ENCODE measurements at regions not wholly inside any gene's neighbourhood (a gene's known extent, or its start where the extent isn't known, plus 50 kb on each side); places are given as distances from the start of the nearest gene placed in this dataset.

DNA sequence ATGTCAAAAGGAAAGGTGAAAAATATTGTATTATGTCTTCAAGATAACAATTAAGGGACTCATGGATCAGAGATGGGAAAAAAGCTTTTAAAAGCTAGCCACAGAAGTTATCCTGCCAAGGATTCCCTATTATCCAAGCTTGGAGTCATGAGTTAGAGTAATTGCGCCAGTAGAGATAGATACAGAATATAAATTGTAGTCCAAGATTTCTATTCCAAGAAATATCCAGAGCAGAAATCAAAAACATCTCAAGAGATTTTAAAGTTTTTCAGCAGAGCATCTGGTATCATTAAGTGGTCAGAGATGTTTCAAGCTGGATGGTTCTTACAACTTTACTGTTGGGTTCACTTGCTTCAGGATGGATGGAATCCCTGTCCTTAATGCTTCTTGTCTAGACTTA, 186.7 kb downstream of the PCDH18 start:
- Histone ChIP-seq H2BK12ac (ENCODE audit: low read length in 2 of 2) (no peak overlapping the region), H3K18ac (ENCODE audit: low read depth in 1 of 2, low read length in 2 of 2) (no peak overlapping the region), H2BK15ac (ENCODE audit: low read depth, poor library complexity, severe bottlenecking) (no peak overlapping the region), H3K4me2 (ENCODE audit: low read length, poor library complexity, severe bottlenecking) (no peak overlapping the region), H3K4me1 (ENCODE audit: control insufficient read depth, insufficient read depth, low read depth, low read length) (no peaks in the 10 kb centered on the region), H3K14ac (ENCODE audit: low read length in 2 of 2) (no peak overlapping the region), H3K9me3 (ENCODE audit: control insufficient read depth, low read length) (no peaks in the 10 kb centered on the region), H3K36me3 (ENCODE audit: control insufficient read depth in 1 of 2, insufficient read depth in 2 of 2, low read depth in 1 of 2, low read length in 2 of 2) (no peaks in the 10 kb centered on the region), H3K4me3 (ENCODE audit: insufficient read depth in 1 of 2, low read depth in 1 of 2, low read length in 2 of 2) (no peak overlapping the region), H3K79me1 (replicated peaks; ENCODE audit: low read length, poor library complexity, severe bottlenecking) (no peaks in the 10 kb centered on the region), H2BK120ac (ENCODE audit: low read depth, low read length) (no peak overlapping the region), H4K91ac (ENCODE audit: low read length) (no peak overlapping the region), H2AFZ (ENCODE audit: low read depth, low read length) (no peak overlapping the region), H4K8ac (ENCODE audit: low read length) (no peak overlapping the region), H3K4ac (ENCODE audit: low read depth in 1 of 2, low read length in 2 of 2) (no peak overlapping the region), H2AK5ac (ENCODE audit: low read length, severe bottlenecking) (no peak overlapping the region), H3K23ac (ENCODE audit: low read length in 2 of 2) (no peak overlapping the region), H3K9ac (ENCODE audit: low read length) (peak overlapping the region; percentile 12), H3K27me3 (ENCODE audit: control insufficient read depth in 1 of 2, insufficient read depth in 1 of 2, low read length in 2 of 2) (no peaks in the 10 kb centered on the region), H2BK5ac (ENCODE audit: low read depth, low read length, poor library complexity, severe bottlenecking) (no peak overlapping the region), H3K27ac (ENCODE audit: low read length, poor library complexity, severe bottlenecking) (no peak overlapping the region)
- no peak for DNase-seq
- WGBS, result no CpG with 5 or more reads among the region's 1 CpG

DNA sequence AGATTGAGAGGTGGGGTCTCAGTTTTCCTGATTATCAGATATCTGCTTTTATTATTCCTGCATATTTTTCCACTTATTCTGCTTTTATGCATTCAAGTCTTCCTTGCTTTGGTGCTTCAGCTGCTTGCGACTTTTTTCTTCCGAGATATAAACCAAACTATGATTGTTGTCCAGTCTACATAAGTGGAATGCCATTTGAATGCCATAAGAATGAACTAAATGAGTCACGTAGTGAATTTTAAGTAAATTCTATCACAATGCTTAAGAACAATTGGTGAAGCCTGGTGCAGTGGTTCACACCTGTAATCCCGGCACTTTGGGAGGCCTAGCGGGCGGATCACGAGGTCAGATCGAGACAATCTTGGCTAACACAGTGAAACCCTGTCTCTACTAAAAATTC, 189.1 kb downstream of the PCDH18 start:
- no peak overlapping the region for H2BK5ac ChIP-seq (ENCODE audit: low read depth, low read length, poor library complexity, severe bottlenecking)
- no peak overlapping the region for H3K4me3 ChIP-seq (ENCODE audit: insufficient read depth in 1 of 2, low read depth in 1 of 2, low read length in 2 of 2)
- H2BK15ac ChIP-seq (ENCODE audit: low read depth, poor library complexity, severe bottlenecking), result no peak overlapping the region
- H3K4ac ChIP-seq (ENCODE audit: low read depth in 1 of 2, low read length in 2 of 2), result no peak overlapping the region
- peak overlapping the region in 1 of 2 experiments; percentile 47 for H3K14ac ChIP-seq (ENCODE audit: low read length in 2 of 2)
- H2BK12ac ChIP-seq (ENCODE audit: low read length in 2 of 2), result no peak overlapping the region
- no peak overlapping the region for H2BK120ac ChIP-seq (ENCODE audit: low read depth, low read length)
- no peak overlapping the region for H2AFZ ChIP-seq (ENCODE audit: low read depth, low read length)
- H3K18ac ChIP-seq (ENCODE audit: low read depth in 1 of 2, low read length in 2 of 2), result no peak overlapping the region
- H3K23ac ChIP-seq (ENCODE audit: low read length in 2 of 2), result no peak overlapping the region
- H3K27me3 ChIP-seq (ENCODE audit: control insufficient read depth in 1 of 2, insufficient read depth in 1 of 2, low read length in 2 of 2), result no peaks in the 10 kb centered on the region
- WGBS, result 99% methylated on average over 7 of the region's 8 CpGs
- H3K27ac ChIP-seq (ENCODE audit: low read length, poor library complexity, severe bottlenecking), result no peak overlapping the region
- H4K8ac ChIP-seq (ENCODE audit: low read length), result no peak overlapping the region
- no peaks in the 10 kb centered on the region for H3K4me1 ChIP-seq (ENCODE audit: control insufficient read depth, insufficient read depth, low read depth, low read length)
- no peak for DNase-seq
- no peaks in the 10 kb centered on the region for H3K79me1 ChIP-seq (replicated peaks; ENCODE audit: low read length, poor library complexity, severe bottlenecking)
- no peaks in the 10 kb centered on the region for H3K36me3 ChIP-seq (ENCODE audit: control insufficient read depth in 1 of 2, insufficient read depth in 2 of 2, low read depth in 1 of 2, low read length in 2 of 2)
- H4K91ac ChIP-seq (ENCODE audit: low read length), result no peak overlapping the region
- no peak overlapping the region for H3K4me2 ChIP-seq (ENCODE audit: low read length, poor library complexity, severe bottlenecking)
- H3K9me3 ChIP-seq (ENCODE audit: control insufficient read depth, low read length), result no peaks in the 10 kb centered on the region
- no peak overlapping the region for H3K9ac ChIP-seq (ENCODE audit: low read length)
- H2AK5ac ChIP-seq (ENCODE audit: low read length, severe bottlenecking), result no peak overlapping the region

DNA sequence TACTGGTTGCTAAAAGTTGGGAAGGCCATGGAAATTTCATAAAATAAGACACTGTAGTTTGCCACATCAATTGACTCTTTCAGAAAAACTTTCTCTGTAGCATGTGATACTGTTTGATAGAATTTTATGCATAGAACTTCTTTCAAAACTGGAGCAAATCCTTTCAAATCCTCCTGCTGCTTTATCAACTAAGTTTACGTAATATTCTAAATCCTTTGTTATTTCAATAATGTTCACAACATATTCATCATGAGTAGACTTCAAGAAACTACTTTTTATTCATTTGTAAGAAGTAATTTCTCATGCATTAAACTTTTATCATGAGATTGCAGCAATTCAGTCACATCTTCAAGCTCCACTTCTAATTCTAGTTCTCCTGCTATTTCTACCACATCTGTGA, 199.3 kb downstream of the PCDH18 start:
- H3K27me3 ChIP-seq (ENCODE audit: control insufficient read depth in 1 of 2, insufficient read depth in 1 of 2, low read length in 2 of 2), result no peaks in the 10 kb centered on the region
- H4K91ac ChIP-seq (ENCODE audit: low read length), result no peak overlapping the region
- no peak overlapping the region for H2AK5ac ChIP-seq (ENCODE audit: low read length, severe bottlenecking)
- no peaks in the 10 kb centered on the region for H3K4me1 ChIP-seq (ENCODE audit: control insufficient read depth, insufficient read depth, low read depth, low read length)
- H2BK5ac ChIP-seq (ENCODE audit: low read depth, low read length, poor library complexity, severe bottlenecking), result no peak overlapping the region
- no CpG with 5 or more reads among the region's 1 CpG for WGBS
- H3K36me3 ChIP-seq (ENCODE audit: control insufficient read depth in 1 of 2, insufficient read depth in 2 of 2, low read depth in 1 of 2, low read length in 2 of 2), result no peaks in the 10 kb centered on the region
- H4K8ac ChIP-seq (ENCODE audit: low read length), result no peak overlapping the region
- H3K9me3 ChIP-seq (ENCODE audit: control insufficient read depth, low read length), result peaks cover 4% of the 10 kb centered on the region
- no peak overlapping the region for H2AFZ ChIP-seq (ENCODE audit: low read depth, low read length)
- no peaks in the 10 kb centered on the region for H3K79me1 ChIP-seq (replicated peaks; ENCODE audit: low read length, poor library complexity, severe bottlenecking)
- no peak overlapping the region for H2BK12ac ChIP-seq (ENCODE audit: low read length in 2 of 2)
- no peak overlapping the region for H3K4me3 ChIP-seq (ENCODE audit: insufficient read depth in 1 of 2, low read depth in 1 of 2, low read length in 2 of 2)
- no peak for DNase-seq
- H3K4ac ChIP-seq (ENCODE audit: low read depth in 1 of 2, low read length in 2 of 2), result no peak overlapping the region
- H3K27ac ChIP-seq (ENCODE audit: low read length, poor library complexity, severe bottlenecking), result no peak overlapping the region
- H3K23ac ChIP-seq (ENCODE audit: low read length in 2 of 2), result no peak overlapping the region
- H2BK120ac ChIP-seq (ENCODE audit: low read depth, low read length), result no peak overlapping the region
- no peak overlapping the region for H3K9ac ChIP-seq (ENCODE audit: low read length)
- H3K14ac ChIP-seq (ENCODE audit: low read length in 2 of 2), result no peak overlapping the region
- H3K18ac ChIP-seq (ENCODE audit: low read depth in 1 of 2, low read length in 2 of 2), result no peak overlapping the region
- H2BK15ac ChIP-seq (ENCODE audit: low read depth, poor library complexity, severe bottlenecking), result no peak overlapping the region
- no peak overlapping the region for H3K4me2 ChIP-seq (ENCODE audit: low read length, poor library complexity, severe bottlenecking)

DNA sequence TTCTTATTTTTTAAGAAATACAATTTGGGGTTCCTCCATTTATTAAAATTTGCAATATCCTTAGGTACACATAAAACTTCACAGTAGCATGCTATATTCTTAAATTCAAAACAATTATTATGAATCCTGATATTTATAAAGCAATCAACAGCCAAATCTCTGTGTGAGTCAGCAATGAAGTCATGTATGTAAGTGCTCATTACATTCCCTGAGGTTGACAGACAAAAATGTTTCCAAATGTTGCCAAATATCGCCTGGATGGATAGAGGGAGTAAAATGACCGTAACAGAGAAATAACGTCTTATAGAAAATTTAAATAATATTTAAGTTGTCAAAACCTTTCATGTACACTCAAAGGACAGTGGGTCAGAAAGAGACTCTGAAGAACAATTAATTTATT, 220.0 kb downstream of the PCDH18 start:
- Histone ChIP-seq H3K27ac (ENCODE audit: low read length, poor library complexity, severe bottlenecking) (no peak overlapping the region), H4K91ac (ENCODE audit: low read length) (no peak overlapping the region), H2BK12ac (ENCODE audit: low read length in 2 of 2) (no peak overlapping the region), H3K9me3 (ENCODE audit: control insufficient read depth, low read length) (no peaks in the 10 kb centered on the region), H4K8ac (ENCODE audit: low read length) (no peak overlapping the region), H2BK5ac (ENCODE audit: low read depth, low read length, poor library complexity, severe bottlenecking) (no peak overlapping the region), H3K4me2 (ENCODE audit: low read length, poor library complexity, severe bottlenecking) (no peak overlapping the region), H2BK15ac (ENCODE audit: low read depth, poor library complexity, severe bottlenecking) (no peak overlapping the region), H3K9ac (ENCODE audit: low read length) (no peak overlapping the region), H2BK120ac (ENCODE audit: low read depth, low read length) (no peak overlapping the region), H2AK5ac (ENCODE audit: low read length, severe bottlenecking) (no peak overlapping the region), H3K18ac (ENCODE audit: low read depth in 1 of 2, low read length in 2 of 2) (no peak overlapping the region), H3K4ac (ENCODE audit: low read depth in 1 of 2, low read length in 2 of 2) (no peak overlapping the region), H3K27me3 (ENCODE audit: control insufficient read depth in 1 of 2, insufficient read depth in 1 of 2, low read length in 2 of 2) (no peaks in the 10 kb centered on the region), H3K79me1 (replicated peaks; ENCODE audit: low read length, poor library complexity, severe bottlenecking) (no peaks in the 10 kb centered on the region), H3K23ac (ENCODE audit: low read length in 2 of 2) (no peak overlapping the region), H3K36me3 (ENCODE audit: control insufficient read depth in 1 of 2, insufficient read depth in 2 of 2, low read depth in 1 of 2, low read length in 2 of 2) (no peaks in the 10 kb centered on the region), H2AFZ (ENCODE audit: low read depth, low read length) (no peak overlapping the region), H3K4me3 (ENCODE audit: insufficient read depth in 1 of 2, low read depth in 1 of 2, low read length in 2 of 2) (peak overlapping the region in 1 of 2 experiments; percentile 17), H3K14ac (ENCODE audit: low read length in 2 of 2) (no peak overlapping the region), H3K4me1 (ENCODE audit: control insufficient read depth, insufficient read depth, low read depth, low read length) (peaks cover 1% of the 10 kb centered on the region)
- DNase-seq, result no peak
- WGBS, result no CpG with 5 or more reads among the region's 3 CpGs
